Keratinocyte (primary cell): ENCODE measurements at regions not wholly inside any gene's neighbourhood (a gene's known extent, or its start where the extent isn't known, plus 50 kb on each side); places are given as distances from the start of the nearest gene placed in this dataset.

Experiments
- CTCF ChIP-seq, 3 experiments: IDR thresholded peaks in 1 of 3; conservative IDR thresholded peaks in 1 of 3; optimal IDR thresholded peaks in 1 of 3; 2 replicates in 2 of 3; 3 replicates in 1 of 3; pipeline versions ENCODE3 to v1.5.1; 2011; ENCODE audit warnings: low read length in 3 of 3, mild to moderate bottlenecking in 3 of 3, moderate library complexity in 2 of 3, control low read depth in 1 of 3, inconsistent platforms in 1 of 3; ENCODE audit not compliant: insufficient read depth in 2 of 3; ENCODE audit errors: extremely low read depth in 1 of 3
- EZH2 ChIP-seq: IDR thresholded peaks from one replicate; pipeline ENCODE4 v1.6.1; 2012; ENCODE audit warnings: inconsistent platforms, mild to moderate bottlenecking, low read length, moderate library complexity

- TF ChIP-seq CTCF (optimal IDR thresholded peaks at IDR 0.05 in 1 of 3, IDR thresholded peaks at IDR 0.05 in 1 of 3, conservative IDR thresholded peaks at IDR 0.05 in 1 of 3; ENCODE audit: extremely low read depth in 1 of 3, insufficient read depth in 2 of 3, low read length in 3 of 3) = no peak
- TF ChIP-seq EZH2 = no peak
Observed at GRCh38 chr4:64935469-64936001, 526.3 kb upstream of the TECRL start.
